ENCODE measurements at regions not wholly inside any gene's neighbourhood (a gene's known extent, or its start where the extent isn't known, plus 50 kb on each side); places are given as distances from the start of the nearest gene placed in this dataset.

GRCh38 chr2:81235601-81236000 is 931.0 kb upstream of the LRRTM1 start:
- no peak for DNase-seq

- DNase-seq = no peak
These were observed 930.2 kb upstream of the LRRTM1 start for GRCh38 chr2:81234711-81235110.

DNA sequence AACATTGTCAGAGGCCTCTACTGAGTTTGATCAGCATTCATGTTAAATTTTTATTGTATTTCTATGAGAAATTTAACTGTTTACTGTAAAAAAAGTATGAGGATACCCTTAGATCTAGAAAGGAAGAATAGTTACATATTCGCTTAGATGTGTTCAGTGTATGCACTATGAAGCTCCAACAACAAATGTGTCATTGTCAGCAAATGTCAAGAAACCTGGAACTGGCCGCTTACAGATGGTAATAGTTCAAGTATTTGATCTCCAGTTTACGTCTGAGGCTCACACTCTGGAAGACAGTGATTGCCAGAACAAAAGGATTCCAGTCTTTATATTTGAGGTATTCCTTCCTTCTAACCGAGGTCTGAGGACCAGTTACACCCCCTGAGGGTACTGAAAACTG is 921.2 kb upstream of the LRRTM1 start:
- DNase-seq = no peak

DNA sequence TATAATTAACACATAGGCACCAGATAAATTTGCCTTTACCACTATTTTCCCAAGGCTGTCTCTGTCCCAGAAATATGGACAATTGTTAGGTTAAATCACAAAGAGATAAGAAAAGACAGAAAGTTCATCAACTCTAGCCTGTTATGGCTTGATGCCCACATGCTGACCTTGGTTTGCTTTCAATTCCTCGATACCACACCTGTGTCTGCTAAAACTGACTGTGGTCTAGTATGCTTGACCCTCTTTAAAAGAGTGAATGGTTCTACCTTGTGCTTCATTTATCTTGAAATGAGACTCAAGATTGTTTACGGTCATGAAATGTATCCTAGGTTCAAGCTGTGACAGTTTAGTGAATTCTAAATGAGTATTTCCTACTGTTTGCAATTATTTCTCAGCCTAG is 909.0 kb upstream of the LRRTM1 start:
- DNase-seq = no peak

DNA sequence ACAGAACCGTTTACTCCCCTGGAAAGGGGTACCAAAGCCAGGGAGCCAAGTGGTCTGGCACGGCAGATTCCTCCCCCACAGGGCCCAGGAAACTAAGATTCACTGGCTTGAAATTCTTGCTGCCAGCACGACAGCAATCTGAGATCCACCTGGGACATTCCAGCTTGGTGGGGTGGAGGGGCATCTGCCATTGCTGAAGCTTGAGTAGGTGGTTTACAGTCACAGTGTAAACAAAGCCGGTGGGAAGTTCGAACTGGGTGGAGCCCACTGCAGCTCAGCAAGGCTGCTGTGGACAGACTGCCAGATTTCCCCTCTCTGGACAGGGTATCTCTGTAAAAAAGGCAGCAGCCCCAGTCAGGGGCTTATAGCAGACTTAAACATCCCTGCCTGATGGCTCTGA is 901.7 kb upstream of the LRRTM1 start:
- DNase-seq = no peak

GRCh38 chr2:81196933-81197628 is 892.5 kb upstream of the LRRTM1 start:
- no peak for DNase-seq

GRCh38 chr2:81196383-81196851 is 891.9 kb upstream of the LRRTM1 start:
- no peak for DNase-seq

DNA sequence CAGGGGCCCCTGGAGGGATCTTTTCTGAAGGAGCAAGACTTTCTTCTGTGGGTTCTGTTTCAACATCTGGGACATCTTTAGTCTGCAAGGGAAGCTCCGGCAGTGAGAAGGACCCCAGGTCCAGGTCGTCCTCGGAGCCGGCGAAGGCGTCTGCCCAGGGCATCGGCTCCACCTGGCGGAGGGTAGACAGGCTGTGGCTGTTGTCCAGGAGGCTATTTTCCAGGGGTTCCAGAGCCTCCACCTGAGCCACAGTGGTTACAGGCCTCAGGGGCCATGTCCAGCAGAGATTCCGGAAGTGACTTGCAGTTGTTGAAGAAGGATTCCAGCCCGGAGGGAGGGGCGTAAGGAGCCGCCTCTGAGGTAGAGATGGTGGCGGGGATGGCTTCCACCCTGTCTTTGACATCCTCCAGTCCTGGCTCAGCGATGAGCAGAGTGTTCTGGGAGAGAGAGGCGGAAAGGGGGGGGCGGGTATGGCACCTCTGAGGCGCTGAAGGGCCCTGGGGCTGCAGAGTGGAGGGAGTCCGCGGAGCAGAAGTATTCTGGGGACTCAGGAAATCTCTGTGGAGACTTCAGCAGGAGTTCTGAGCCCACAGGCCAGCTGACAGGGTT is 891.3 kb upstream of the LRRTM1 start:
- DNase-seq = no peak

DNA sequence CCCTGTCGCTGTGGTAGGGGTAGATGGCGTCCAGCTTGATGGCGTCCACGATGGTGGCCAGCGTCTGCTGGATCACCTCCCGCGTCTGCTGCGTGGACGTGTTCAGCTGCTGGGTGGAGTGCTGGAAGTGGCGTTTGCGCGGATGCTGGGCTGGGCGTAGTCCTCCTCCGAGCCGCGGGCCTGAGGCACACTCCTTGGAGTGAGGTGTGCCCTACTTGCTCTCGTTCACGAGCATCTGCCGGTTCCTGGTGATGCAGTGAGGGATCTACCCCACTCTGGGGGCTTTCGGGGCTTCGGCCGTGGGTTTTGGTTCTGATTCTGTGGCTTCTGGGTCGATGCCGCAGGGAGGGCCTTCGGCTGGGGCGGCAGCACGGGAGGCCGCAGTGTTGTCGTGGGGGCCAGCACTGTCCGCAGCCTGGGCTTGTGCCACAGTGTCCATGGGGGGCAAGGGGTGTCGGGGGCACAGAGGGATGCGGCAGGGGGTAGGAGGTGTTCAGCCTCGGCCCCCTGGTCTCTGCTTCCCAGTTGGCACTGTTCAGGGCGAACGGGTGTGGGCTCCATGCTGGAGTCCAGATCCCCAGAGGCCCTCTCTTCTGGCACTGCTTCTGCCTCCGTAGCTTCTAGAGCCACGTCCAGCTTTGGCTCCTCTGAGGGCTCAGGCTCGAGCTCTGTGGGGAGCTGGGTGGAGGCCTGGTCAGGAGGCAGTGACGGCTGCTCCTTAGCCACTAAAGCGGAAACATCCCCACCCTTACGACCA is 890.6 kb upstream of the LRRTM1 start:
- DNase-seq = no peak

GRCh38 chr2:81194581-81194980 is 890.0 kb upstream of the LRRTM1 start:
- DNase-seq = no peak

DNA sequence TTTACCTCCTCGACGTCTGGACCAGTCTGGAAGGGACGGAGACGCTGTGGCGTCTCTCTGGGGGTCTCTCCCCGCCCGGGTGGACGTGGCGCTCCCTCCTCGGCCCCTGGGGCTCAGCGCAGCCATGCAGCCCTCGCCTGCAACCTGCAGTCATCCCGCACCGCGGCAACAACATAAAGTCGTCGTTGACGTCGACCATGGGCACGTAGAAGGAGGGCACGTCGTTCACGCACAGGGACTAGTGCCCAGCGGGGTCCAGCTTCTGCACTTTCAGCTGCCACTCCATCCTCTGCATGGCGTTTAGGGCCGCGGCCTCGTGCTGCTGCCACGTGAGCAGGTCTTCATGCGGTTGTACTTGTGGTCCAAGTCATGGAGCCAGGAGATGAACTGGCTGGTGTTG is 889.6 kb upstream of the LRRTM1 start:
- DNase-seq = no peak

DNA sequence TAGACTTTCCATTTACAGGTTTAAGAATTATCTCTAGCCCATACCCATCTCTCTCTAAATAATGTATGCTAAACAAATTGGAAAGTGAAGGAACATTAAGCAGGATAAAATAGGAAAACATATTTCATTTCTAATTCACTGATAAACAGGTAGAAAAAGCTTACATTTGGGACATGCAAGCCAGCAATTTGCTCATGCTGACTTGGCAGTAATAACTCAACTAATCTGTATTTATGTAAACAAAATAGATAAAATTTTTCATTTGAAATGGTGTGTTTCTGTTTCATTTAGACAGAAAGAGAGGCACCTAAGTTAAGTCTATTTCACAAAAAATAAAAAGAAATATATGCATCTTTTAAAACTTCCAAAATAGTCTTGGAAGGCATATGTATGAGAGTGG is 877.3 kb upstream of the LRRTM1 start:
- DNase-seq = no peak

DNA sequence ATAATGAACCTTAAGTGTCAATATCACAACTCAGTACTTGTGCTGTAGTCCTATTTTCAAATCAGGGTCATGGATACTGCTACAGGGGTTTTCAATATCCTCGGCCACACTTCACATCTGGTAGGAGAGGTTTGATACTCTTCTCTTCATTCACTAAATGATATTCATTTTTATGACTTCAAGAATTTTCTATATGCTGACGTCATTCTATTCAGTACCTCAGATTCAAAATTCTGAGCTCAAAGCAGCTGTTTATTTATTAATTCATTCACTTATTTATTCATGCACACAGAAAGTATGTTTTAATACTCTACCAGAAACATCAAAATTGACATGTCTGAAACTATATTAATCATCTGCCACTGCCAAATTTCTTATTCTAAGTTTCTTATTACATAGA is 866.9 kb upstream of the LRRTM1 start:
- no peak for DNase-seq

- DNase-seq = no peak
These were observed 859.0 kb upstream of the LRRTM1 start for GRCh38 chr2:81163583-81163982.

DNA sequence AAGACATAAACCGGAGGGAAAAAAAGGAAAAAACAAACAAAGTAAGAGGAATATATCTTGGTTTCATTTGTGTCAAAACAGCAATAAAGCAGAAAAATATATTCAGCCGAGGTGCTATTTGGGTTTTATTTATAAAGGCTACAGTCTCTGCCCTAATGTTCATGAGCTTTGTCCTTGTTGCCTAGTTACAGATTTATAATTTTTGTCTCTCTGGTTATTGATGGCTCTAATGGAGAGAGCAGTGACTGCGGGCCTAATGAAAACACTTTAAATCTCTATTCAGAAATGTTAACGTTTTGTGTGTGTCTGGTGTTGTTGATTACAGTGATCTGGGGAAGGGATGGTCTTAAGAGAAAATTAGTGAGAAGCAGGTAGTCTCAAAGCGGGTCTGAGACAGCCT is 854.0 kb upstream of the LRRTM1 start:
- DNase-seq = no peak

- DNase-seq = no peak
These were observed 843.8 kb upstream of the LRRTM1 start for GRCh38 chr2:81148323-81148722.

GRCh38 chr2:81136296-81136695 is 831.7 kb upstream of the LRRTM1 start:
- DNase-seq = no peak

GRCh38 chr2:81097361-81097760 is 792.8 kb upstream of the LRRTM1 start:
- no peak for DNase-seq

DNA sequence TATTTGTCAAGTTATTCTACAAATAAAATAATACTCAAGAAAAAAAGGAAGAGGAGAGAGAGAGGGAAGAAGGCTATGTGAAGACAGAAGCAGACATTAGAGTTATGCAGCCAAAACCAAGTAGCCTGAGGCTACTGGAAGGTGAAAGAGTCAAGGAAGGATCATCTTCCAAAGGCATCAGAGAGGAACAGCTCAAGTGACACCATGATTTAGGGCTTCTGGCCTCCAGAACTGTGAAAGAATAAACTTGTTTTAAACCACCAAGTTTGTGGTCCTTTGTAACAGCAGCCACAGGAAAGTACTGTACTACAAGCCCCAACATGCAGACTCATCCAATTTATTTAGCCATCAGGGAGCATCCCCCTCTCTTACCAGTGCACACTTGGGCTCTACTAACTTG is 788.5 kb upstream of the LRRTM1 start:
- no peak for DNase-seq

DNA sequence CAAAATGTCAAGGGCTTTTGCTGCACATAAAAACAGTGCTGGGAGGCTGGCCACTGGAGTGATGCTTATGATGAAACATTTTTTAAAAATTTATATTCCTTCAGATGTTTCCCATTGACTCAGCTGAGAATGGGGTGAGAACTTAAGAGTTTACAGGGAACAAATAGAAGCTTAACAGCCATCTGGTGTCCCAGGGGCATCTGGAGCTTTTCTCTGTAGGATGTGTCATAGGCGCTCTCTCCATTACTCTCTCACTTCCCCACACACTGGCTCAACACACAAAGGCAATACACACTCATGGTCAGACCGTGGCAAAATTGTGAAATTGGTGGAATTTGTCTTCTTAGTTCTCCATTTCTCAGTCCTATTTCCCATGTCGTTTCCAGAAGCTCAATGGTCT is 783.1 kb upstream of the LRRTM1 start:
- DNase-seq = no peak

- DNase-seq = no peak
These were observed 779.5 kb upstream of the LRRTM1 start for GRCh38 chr2:81084101-81084500.

DNA sequence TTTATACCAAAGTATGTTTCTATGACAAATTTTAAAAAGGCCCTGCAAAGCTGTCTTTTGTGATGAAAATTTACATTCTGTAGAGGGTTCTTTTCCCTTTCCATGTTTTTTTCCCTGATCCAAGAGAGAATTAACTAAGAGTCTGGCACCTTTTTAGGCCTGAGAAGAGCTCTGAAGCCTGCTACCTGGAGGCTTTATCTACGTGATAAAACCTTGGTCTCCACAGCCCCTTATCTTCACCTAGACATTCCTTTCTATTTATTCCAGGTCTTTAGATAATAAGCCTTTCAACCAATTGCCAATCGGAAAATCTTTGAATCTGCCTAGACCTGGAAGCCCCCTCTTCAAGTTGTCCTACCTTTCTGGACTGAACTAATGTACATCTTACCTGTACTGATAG is 774.1 kb upstream of the LRRTM1 start:
- DNase-seq = no peak

DNA sequence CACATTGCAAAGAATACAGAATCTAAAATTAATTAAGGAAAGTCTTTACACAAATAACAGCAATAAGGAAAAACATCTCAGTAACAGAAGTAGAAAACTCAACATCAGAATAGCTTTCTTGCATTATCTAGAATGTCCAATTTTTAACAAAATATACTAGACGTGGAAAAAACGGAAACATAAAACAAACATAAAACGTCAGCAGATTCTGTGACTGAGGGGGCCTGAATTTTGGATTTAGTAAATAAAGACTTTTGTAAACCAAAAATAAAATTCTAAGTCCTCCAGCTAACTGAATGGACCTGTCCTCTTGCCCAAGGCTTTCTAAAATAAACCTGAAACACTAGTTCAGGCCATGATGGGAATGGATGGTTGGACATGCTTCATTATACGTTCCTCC is 773.5 kb upstream of the LRRTM1 start:
- DNase-seq = no peak

DNA sequence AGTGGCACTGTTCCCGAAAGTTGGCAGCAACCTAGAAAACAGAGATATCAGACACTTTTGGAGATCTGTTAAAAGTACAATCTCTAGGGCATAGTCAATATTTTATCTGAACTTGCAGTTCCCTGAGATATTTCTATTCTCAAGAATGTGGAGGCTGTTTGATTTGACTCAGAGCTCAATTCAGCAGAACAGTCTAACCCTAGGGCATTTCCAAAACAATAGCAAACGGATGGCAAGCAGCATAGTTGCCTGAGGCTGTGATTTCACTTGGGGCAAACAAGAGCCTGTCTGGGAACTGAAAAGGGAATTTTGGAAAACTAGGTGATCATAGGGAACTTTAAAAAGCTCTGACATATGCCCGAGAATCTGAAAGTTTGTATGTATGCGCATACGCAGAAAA is 772.8 kb upstream of the LRRTM1 start:
- no peak for DNase-seq

Data from effector CD4-positive, alpha-beta T cell (primary cell).